HUES6 (cell line): ENCODE measurements at regions not wholly inside any gene's neighbourhood (a gene's known extent, or its start where the extent isn't known, plus 50 kb on each side); places are given as distances from the start of the nearest gene placed in this dataset.

Experiments used
- H3K27ac ChIP-seq: 2 replicates; pipeline ENCODE4 v1.7.0; 2013; ENCODE audit warnings: low read depth, mild to moderate bottlenecking, low read length, inconsistent platforms
- H3K27me3 ChIP-seq: 2 replicates; pipeline ENCODE4 v1.6.1; 2013; ENCODE audit warnings: low read length; ENCODE audit not compliant: control insufficient read depth, insufficient read depth
- H3K36me3 ChIP-seq: 2 replicates; pipeline ENCODE4 v1.6.1; 2013; ENCODE audit warnings: low read length; ENCODE audit not compliant: control insufficient read depth, insufficient read depth
- H3K4me1 ChIP-seq: 2 replicates; pipeline ENCODE4 v1.6.1; 2013; ENCODE audit warnings: low read length; ENCODE audit not compliant: control insufficient read depth, insufficient read depth
- H3K4me3 ChIP-seq: 2 replicates; pipeline ENCODE4 v1.5.1; 2013; ENCODE audit warnings: low read depth, low read length
- H3K9ac ChIP-seq: one replicate; pipeline ENCODE4 v1.6.1; 2013; ENCODE audit warnings: mild to moderate bottlenecking, low read length
- H3K9me3 ChIP-seq: 2 replicates; pipeline ENCODE4 v1.6.1; 2013; ENCODE audit warnings: low read depth, low read length; ENCODE audit not compliant: control insufficient read depth, insufficient read depth

DNA sequence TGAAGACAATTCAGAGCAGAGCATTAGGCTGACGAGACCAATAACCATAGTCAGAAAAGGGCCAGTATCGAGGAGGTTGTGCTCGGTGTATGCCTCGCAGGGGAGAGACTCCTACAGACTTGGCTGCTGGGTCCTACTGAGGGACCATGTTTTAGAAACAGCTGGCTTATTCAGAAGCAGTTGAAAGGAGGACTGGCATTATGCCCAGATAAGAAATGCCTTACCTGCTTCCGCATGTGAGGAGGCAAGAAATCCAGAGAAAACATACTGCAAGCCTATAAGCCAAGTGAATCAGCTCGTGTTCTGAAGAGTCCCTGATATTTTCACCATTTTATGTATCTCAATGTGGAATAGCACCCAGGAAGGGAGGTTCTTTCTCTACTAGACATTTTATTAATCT is 434.7 kb downstream of the GRB14 start:
- Histone ChIP-seq H3K4me3 (no peak overlapping the region), H3K27ac (no peak overlapping the region), H3K9me3 (no peaks in the 10 kb centered on the region), H3K9ac (no peak overlapping the region), H3K27me3 (no peaks in the 10 kb centered on the region), H3K36me3 (no peaks in the 10 kb centered on the region), H3K4me1 (no peaks in the 10 kb centered on the region)

- Histone ChIP-seq H3K9ac (no peak overlapping the region), H3K4me1 (no peaks in the 10 kb centered on the region), H3K4me3 (no peak overlapping the region), H3K27ac (no peak overlapping the region), H3K9me3 (no peaks in the 10 kb centered on the region), H3K36me3 (no peaks in the 10 kb centered on the region), H3K27me3 (no peaks in the 10 kb centered on the region)
These were observed 439.1 kb downstream of the GRB14 start for GRCh38 chr2:164182116-164182627.

- Histone ChIP-seq H3K4me3 (no peak overlapping the region), H3K27me3 (no peaks in the 10 kb centered on the region), H3K4me1 (no peaks in the 10 kb centered on the region), H3K9ac (no peak overlapping the region), H3K36me3 (no peaks in the 10 kb centered on the region), H3K9me3 (peaks cover 9% of the 10 kb centered on the region), H3K27ac (no peak overlapping the region)
These were observed 442.3 kb downstream of the GRB14 start for GRCh38 chr2:164178835-164179465.

DNA sequence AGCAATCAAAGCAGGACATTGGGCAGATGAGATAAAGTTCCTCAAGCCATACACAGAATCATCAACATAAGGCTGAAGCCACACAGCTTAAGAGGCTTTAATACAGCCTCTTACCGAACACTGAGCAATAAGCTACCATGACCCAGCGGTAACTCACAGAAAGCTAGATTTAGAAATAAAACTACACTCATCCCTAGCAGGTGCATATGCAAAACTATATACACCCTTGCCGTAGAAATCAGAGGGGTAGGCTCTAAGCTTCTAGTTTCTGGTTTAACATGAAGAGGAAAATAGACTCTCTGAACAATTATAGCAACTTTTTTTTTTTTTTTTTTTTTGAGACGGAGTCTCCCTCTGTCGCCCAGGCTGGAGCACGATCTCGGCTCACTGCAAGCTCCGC is 428.8 kb upstream of the FIGN start:
- H3K27ac ChIP-seq = no peak overlapping the region
- no peaks in the 10 kb centered on the region for H3K27me3 ChIP-seq
- no peaks in the 10 kb centered on the region for H3K36me3 ChIP-seq
- H3K9me3 ChIP-seq = peaks cover 6% of the 10 kb centered on the region
- no peak overlapping the region for H3K9ac ChIP-seq
- H3K4me1 ChIP-seq = no peaks in the 10 kb centered on the region
- no peak overlapping the region for H3K4me3 ChIP-seq

DNA sequence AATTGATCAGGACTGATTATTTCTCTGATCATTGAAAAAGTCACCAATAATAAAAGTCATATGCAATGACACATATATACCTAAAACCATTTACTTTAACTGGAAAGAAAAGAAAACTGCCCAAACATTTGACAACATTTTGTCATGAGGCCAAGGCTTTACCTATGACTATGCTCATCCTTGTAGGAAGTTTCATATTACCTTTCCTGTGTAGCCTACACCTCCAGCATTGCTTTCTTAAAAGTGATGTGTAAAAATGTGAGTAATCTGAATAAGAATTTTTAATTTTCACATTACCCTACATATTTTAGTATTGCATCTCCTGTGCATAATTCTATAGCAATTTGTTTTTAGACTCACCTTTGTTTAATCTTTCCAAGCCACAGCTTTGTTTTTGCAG is 419.8 kb upstream of the FIGN start:
- no peak overlapping the region for H3K4me3 ChIP-seq
- no peaks in the 10 kb centered on the region for H3K27me3 ChIP-seq
- H3K27ac ChIP-seq = no peak overlapping the region
- no peaks in the 10 kb centered on the region for H3K36me3 ChIP-seq
- no peak overlapping the region for H3K9ac ChIP-seq
- no peaks in the 10 kb centered on the region for H3K9me3 ChIP-seq
- no peaks in the 10 kb centered on the region for H3K4me1 ChIP-seq

GRCh38 chr2:164151522-164151921 is 415.7 kb upstream of the FIGN start:
- Histone ChIP-seq H3K4me1 (no peaks in the 10 kb centered on the region), H3K4me3 (no peak overlapping the region), H3K27ac (no peak overlapping the region), H3K27me3 (no peaks in the 10 kb centered on the region), H3K9ac (no peak overlapping the region), H3K9me3 (no peaks in the 10 kb centered on the region), H3K36me3 (no peaks in the 10 kb centered on the region)

DNA sequence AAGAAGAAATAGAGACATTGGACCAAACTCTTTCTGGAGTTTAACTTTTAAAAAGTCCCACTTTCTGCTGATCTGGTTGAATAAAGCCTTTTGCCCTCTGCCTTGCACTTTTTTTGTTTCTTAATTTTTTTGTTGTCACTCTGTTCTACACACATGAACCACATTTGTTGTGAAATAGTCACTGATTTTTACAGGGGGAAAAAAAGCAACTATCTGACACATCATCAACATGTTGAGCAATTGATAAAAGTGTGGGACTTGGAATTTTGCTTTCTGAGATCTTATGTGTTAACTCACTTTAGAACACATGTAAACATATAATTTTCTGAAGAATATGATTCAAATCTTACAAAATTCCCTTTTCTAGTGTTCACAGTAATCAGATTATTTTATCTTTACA is 414.8 kb upstream of the FIGN start:
- Histone ChIP-seq H3K27me3 (no peaks in the 10 kb centered on the region), H3K4me3 (no peak overlapping the region), H3K27ac (no peak overlapping the region), H3K4me1 (no peaks in the 10 kb centered on the region), H3K36me3 (no peaks in the 10 kb centered on the region), H3K9ac (no peak overlapping the region), H3K9me3 (no peaks in the 10 kb centered on the region)

- Histone ChIP-seq H3K4me3 (no peak overlapping the region), H3K27ac (no peak overlapping the region)
These were observed 410.6 kb upstream of the FIGN start for GRCh38 chr2:164146441-164146840.

DNA sequence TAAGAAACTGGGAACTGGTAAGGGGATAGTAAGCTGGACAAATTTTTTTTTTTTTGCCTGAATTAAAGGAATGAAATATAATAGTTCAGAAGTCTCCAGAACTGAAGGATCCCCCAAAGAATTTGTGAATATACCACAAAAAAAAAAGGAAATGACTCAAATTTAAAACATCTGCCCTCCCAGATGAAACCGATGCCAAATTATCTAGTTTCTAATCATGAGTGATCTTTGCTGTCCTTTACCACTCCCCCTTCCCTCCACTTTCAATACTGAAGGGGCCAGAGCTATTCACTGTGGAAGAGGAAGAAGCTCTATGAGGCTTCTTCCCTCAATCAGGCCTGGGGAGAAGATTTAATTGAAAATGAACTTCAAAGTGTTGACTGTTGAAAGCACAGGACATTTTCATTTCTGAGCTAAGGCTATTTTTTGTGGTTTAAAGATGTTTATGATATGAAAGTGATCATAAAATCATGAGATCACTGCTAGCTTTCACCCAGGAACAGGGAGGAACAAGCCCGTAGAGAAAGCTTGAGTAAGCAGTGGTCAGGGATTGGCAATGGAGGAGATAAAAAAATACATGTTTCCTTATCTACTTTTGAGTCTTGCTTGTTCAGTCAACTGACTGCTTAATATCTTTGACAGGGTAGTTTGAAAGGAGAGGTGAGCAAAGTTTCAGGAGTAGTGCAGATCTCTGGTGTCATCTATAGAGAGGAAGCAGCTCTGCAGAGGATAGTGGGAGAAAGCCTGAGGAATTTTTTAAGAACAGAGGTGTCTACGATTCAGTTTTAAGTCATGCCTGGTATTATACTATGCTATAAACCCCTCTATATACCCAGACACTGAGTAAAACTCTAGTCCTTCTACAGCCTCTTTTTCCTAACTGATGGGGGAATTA is 409.5 kb upstream of the FIGN start:
- Histone ChIP-seq H3K4me3 (no peak overlapping the region), H3K4me1 (no peaks in the 10 kb centered on the region), H3K9me3 (no peaks in the 10 kb centered on the region), H3K27ac (no peak overlapping the region), H3K36me3 (no peaks in the 10 kb centered on the region), H3K9ac (no peak overlapping the region), H3K27me3 (no peaks in the 10 kb centered on the region)

More at GRCh38 chr2:164146441-164146840, 410.6 kb upstream of the FIGN start:
- H3K36me3 ChIP-seq = no peaks in the 10 kb centered on the region
- H3K4me1 ChIP-seq = no peaks in the 10 kb centered on the region
- no peak overlapping the region for H3K9ac ChIP-seq
- H3K27me3 ChIP-seq = no peaks in the 10 kb centered on the region
- no peaks in the 10 kb centered on the region for H3K9me3 ChIP-seq

DNA sequence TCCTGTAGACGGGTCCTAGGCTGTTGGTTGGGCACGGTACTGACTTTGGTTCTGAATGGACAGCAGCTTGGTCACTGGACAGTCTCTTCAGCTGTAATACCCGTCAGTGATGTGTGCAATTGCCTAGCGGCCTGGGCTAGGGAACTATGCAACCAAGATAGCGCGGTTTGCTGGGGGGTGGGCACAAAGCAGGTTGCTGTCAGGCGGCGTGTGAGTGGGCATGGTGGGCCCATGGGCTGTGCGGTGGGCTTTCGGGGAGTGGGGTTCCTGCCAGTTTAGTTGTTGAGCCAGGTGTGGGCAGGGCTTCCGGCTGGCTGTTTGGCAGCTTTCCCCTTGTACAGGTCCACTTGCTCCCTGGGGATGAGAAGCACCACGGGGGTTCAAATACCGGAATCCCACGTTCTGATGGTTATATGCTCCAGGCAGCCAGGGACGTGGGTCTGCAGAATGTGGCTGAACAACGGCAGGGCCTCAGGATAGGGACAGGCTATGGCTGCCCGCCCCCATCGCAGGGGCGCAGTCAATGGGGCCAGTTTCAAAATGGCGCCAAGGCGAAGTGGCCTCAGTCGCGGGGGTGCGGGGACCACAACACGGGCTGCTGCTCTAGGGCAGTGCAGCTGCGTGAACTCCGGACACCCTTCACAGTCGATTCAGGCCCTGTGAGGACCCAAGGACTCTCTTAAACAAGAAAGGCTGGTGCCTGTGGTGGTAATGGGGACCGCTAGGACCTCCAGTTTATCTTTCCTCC is 407.5 kb upstream of the FIGN start:
- Histone ChIP-seq H3K9ac (no peak overlapping the region), H3K36me3 (no peaks in the 10 kb centered on the region), H3K4me1 (no peaks in the 10 kb centered on the region), H3K4me3 (no peak overlapping the region), H3K27me3 (no peaks in the 10 kb centered on the region), H3K27ac (no peak overlapping the region), H3K9me3 (no peaks in the 10 kb centered on the region)

DNA sequence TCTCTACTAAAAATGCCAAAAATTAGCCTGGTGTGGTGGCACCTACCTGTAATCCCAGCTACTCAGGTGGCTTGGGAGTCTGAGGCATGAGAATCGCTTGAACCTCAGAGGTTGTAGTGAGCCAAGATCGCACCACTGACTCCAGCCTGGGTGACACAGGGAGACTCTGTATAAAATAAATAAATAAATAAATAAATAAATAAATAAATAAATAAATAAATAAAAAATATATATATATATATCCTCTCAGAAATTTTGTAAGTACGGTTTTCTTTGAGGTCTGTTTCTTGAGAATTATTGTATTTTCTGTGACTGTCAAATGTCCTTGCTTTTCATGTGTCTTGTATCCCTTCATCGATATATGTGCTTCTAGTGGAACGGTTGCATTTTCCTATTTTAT is 406.9 kb upstream of the FIGN start:
- H3K27ac ChIP-seq = no peak overlapping the region
- H3K9ac ChIP-seq = no peak overlapping the region
- no peaks in the 10 kb centered on the region for H3K36me3 ChIP-seq
- no peaks in the 10 kb centered on the region for H3K27me3 ChIP-seq
- no peaks in the 10 kb centered on the region for H3K4me1 ChIP-seq
- no peaks in the 10 kb centered on the region for H3K9me3 ChIP-seq
- no peak overlapping the region for H3K4me3 ChIP-seq
